Left ventricle myocardium inferior (tissue), 1 donor: ENCODE measurements at regions not wholly inside any gene's neighbourhood (a gene's known extent, or its start where the extent isn't known, plus 50 kb on each side); places are given as distances from the start of the nearest gene placed in this dataset.

Experiments
- DNase-seq: peaks from one replicate; pipeline ENCODE4 v3.0.0-alpha.2; 2020
- H3K27ac ChIP-seq: fragments of 200-600 bp; replicated peaks from 2 replicates; pipeline ENCODE4 v1.8.0; 2021
- H3K27me3 ChIP-seq: fragments of 200-600 bp; 2 replicates; pipeline ENCODE4 v1.8.0; 2021; ENCODE audit warnings: low read depth
- H3K36me3 ChIP-seq: fragments of 200-600 bp; 2 replicates; pipeline ENCODE4 v1.8.0; 2021
- H3K4me1 ChIP-seq: fragments of 200-600 bp; 2 replicates; pipeline ENCODE4 v1.8.0; 2021
- H3K4me3 ChIP-seq: fragments of 200-600 bp; 2 replicates; pipeline ENCODE4 v1.8.0; 2021; ENCODE audit warnings: mild to moderate bottlenecking, moderate library complexity
- H3K9me3 ChIP-seq: fragments of 200-600 bp; replicated peaks from 2 replicates; pipeline ENCODE4 v1.8.0; 2021
- CTCF ChIP-seq: fragments of 200-600 bp; IDR thresholded peaks from 2 replicates; pipeline ENCODE4 v1.8.0; 2021; ENCODE audit warnings: antibody characterized with exemption, mild to moderate bottlenecking, borderline replicate concordance
- intact Hi-C: fragments of 100-400 bp; cut with micrococcal nuclease; formaldehyde crosslinking; loops from one replicate; pipeline ENCODE4 v1.11.0; 2022
- donor health status: DM: no; HTN: yes; CAD: no; lungs with severe emphysema.

GRCh38 chr2:66836851-66837250 lies 401.9 kb downstream of the MEIS1 start:
- H3K36me3 ChIP-seq: no peaks in the 10 kb centered on the region
- no peak for DNase-seq
- no peak overlapping the region for H3K27ac ChIP-seq
- intact Hi-C loops: no loop called here
- no peaks in the 10 kb centered on the region for H3K4me1 ChIP-seq
- H3K4me3 ChIP-seq: no peak overlapping the region
- no peak for TF ChIP-seq CTCF
- H3K9me3 ChIP-seq: no peaks in the 10 kb centered on the region
- H3K27me3 ChIP-seq: peaks cover 19% of the 10 kb centered on the region

GRCh38 chr2:66839551-66840320 lies 404.8 kb downstream of the MEIS1 start:
- intact Hi-C loops: no loop called here
- H3K27ac ChIP-seq: no peak overlapping the region
- no peak overlapping the region for H3K4me3 ChIP-seq

GRCh38 chr2:66840321-66841002 lies 405.5 kb downstream of the MEIS1 start:
- Histone ChIP-seq H3K4me3 (no peak overlapping the region), H3K27ac (no peak overlapping the region), H3K27me3 (peaks cover 7% of the 10 kb centered on the region), H3K4me1 (no peaks in the 10 kb centered on the region), H3K9me3 (no peaks in the 10 kb centered on the region), H3K36me3 (no peaks in the 10 kb centered on the region)
- TF ChIP-seq CTCF: no peak
- DNase-seq: no peak
- intact Hi-C loops: no loop called here

More at GRCh38 chr2:66839551-66840320, 404.8 kb downstream of the MEIS1 start:
- Histone ChIP-seq H3K4me1 (no peaks in the 10 kb centered on the region), H3K36me3 (no peaks in the 10 kb centered on the region), H3K27me3 (peaks cover 8% of the 10 kb centered on the region), H3K9me3 (no peaks in the 10 kb centered on the region)
- DNase-seq: no peak
- no peak for TF ChIP-seq CTCF

GRCh38 chr2:66843847-66844246 lies 408.9 kb downstream of the MEIS1 start:
- no peak for TF ChIP-seq CTCF
- Histone ChIP-seq H3K9me3 (no peaks in the 10 kb centered on the region), H3K4me1 (no peaks in the 10 kb centered on the region), H3K27ac (no peak overlapping the region), H3K4me3 (no peak overlapping the region), H3K36me3 (no peaks in the 10 kb centered on the region), H3K27me3 (no peaks in the 10 kb centered on the region)
- no peak for DNase-seq
- intact Hi-C loops: no loop called here

- Histone ChIP-seq H3K4me1 (no peaks in the 10 kb centered on the region), H3K27ac (no peak overlapping the region), H3K4me3 (no peak overlapping the region), H3K36me3 (no peaks in the 10 kb centered on the region), H3K9me3 (no peaks in the 10 kb centered on the region), H3K27me3 (no peaks in the 10 kb centered on the region)
- DNase-seq: no peak
- intact Hi-C loops: no loop called here
- TF ChIP-seq CTCF: no peak
These were observed 410.4 kb downstream of the MEIS1 start for GRCh38 chr2:66845307-66845706.
